GM21786 (cell line): ENCODE measurements at regions not wholly inside any gene's neighbourhood (a gene's known extent, or its start where the extent isn't known, plus 50 kb on each side); places are given as distances from the start of the nearest gene placed in this dataset.
A peak's percentile ranks its signal among the peaks of the same experiment; 100 is the strongest.

Source experiments
- ATAC-seq: cut with Tn5 transposase; IDR thresholded peaks from one replicate; pipeline ENCODE4 v1.9.1; 2021; ENCODE audit not compliant: unreplicated experiment

DNA sequence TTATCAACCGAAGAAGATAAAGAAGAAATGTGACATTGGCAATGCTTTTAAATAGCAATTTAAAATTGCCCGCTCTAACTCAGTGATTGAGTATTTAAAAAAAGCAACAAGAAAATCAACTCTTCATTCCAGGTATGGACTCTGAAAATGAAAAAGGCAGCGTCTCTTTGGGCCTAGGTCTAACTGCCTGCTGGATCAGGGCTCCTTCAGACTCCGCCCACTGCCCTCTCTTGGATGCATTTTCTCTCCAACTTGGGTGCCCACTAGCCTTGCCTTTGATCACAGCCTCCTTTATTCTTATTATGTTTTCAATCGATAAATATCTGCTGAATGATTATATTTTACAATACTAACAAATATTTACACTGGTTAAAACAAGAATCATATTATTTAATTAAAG lies 268.9 kb downstream of the MRPL39 start:
- ATAC-seq: no peak

DNA sequence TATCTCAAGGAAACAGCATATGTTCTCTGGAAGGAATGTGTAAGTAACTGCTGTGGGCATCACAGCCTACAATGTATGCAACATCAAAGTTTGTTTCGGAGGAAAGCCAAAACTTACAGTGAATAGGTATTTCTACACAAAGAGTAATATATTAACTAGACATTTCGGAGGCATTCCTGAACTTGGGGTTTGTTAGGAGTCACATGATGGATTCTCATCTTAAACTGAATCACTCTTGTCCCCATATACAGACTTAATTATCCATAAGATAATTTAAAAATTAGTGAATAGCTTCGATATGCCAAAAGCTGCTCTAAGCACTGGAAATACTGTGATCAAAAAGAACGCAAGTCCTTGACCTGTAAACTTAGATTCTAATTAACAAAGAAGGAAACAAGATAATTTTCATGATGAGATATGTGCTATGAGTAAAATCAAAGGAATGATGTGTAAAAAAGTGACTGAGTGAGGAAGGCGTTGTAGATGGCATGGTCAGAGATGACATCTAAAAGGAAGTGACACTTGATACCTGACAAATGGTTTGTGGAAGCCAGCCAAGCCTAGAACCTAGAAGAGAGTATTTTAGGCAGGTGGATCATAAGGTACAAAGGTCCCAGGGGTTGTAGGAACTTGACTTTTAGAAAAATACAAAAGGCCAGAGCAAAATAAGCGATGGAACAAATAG lies 273.1 kb downstream of the MRPL39 start:
- no peak for ATAC-seq

DNA sequence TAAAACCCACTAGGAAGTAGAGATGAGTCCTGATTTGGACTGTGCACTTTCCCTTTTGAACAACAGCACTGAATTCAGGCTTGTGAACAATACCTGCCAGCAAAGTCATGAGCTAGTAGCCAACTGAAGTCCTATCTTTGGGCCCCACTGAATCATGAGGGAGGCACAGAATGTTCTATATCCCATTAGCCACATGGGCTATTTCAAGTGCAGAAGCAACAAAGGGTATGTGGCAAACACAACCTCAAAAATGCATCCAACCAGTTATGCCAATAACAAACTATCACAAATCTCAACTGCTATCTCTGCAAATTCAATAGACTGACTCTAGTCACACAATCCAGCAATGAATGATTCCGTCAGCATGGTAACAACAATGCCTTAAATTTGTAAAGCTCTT lies 276.0 kb downstream of the MRPL39 start:
- ATAC-seq: no peak

DNA sequence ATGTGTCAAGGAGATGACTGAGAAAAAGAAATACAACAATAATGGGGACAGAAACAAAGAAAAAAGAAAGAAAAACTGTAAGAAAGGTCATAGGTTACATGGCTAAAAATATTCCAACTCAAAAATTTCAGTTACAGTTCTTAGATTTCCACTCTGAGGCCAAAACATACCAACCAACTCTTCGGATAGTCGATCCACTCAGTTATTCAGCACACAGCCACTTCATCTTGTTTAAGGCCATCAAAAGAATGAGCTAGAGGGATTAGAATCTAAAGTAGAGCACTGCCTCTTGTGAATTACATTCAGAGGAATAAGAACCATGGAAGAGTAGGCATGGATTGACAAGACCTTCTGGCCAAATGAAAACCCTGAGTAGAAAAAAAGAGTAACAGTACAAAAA lies 277.0 kb downstream of the MRPL39 start:
- no peak for ATAC-seq

DNA sequence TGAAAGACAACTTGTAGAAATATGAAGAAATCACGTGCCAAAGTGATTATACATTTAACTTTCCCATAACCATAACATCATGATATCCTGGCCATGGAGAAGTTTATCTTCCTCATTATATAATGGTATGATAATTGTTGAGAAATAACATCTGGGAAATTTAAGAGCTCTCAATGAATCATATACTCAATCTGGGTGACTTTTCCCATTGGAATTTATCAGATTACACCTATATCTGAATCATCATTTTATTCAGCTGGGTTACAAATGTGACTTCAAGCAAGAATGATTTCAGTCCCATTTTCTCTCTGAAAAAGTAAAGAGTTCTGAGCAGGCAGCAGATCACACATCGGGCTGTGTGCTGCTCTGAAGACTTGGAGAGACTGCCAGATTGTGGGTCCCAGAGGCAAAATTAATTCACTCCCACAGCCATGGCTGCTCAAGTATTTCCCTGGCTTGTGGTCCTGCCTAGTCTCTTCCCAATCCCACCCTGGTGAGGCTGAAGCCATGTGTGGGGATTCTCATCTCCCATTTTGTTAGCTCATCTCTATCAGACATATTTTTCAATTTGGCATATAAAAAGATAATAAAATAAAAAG lies 278.0 kb downstream of the MRPL39 start:
- ATAC-seq: no peak

DNA sequence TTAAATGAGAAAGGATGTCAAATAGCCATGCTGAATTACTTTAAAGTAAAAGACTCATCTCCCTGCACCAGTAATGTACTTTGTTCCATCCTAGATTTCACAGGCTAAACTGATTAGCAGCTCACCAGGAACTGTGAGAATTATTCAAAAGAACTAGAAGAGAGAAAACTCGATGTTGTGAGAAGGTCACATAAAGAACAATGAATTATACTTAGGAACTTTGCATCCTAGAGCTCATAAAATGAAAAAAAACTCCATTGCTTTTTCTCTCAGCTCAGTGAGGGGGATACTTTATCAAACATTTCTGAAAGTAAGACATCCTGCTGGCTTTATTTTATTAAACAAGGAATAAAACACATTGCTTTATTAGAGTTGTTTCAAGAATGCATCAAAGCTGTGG lies 278.5 kb downstream of the MRPL39 start:
- ATAC-seq: no peak

DNA sequence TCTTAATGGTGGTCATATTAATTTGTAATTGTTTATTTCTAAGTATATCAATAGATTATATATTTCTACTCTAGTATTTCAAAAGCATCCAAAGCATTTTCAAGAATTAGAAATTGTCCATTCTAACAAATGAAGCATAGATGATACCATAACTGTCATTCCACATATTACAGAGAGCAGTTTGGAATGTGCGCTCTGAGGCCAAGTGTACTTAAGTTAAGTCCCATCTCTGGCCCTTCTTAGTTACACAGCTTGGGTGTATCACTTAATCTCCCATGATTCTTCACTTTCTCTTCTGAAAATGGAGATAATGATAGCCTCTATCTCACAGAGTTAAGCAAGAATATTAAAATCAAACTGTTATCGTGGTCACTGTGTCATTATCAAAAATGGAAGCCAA lies 281.1 kb downstream of the MRPL39 start:
- ATAC-seq: no peak

DNA sequence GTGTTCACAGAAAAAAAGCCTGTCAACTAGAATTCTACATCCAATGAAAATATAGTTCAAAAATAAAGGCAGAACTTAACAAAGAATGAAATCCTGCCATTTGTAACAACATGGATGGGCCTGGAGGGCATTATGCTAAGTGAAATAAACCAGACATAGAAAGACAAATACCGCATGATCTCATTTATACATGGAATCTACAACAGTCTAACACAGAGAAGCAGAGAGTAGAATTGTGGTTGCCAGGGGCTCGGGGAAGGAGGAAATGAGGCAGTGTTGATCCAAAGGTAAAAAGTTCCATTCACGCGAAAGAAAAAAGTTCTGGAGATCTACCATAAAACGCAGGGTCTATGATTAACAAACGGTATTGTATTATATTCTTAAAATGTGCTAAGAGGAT lies 282.6 kb downstream of the MRPL39 start:
- no peak for ATAC-seq

DNA sequence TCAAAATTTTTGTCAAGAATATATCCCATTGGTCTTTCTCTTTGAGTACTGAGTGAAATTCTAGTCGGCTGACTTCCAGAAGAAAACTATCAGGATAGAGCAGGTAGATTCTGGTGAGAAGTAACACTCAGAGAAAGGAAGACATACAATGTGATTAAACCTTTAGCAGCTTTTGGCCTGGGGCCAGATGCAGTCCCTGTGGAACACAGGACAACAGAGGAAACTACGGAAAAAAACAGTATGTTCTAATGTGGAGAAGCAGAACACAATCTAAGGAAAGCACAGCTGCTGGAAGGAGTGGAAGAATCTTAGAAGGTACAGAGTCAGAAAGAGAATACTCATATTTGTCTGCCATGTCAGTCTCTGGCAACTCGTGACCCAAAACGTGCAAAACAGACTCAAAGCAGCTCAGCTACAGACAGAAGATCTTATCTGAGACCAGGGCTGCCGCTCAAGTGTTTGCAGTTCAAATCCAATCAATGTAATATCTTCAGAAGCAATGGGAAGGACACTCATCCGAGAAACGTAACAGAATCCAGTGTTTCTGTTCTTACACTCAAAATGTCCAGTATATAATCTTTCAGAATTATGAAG lies 283.8 kb downstream of the MRPL39 start:
- ATAC-seq: no peak

DNA sequence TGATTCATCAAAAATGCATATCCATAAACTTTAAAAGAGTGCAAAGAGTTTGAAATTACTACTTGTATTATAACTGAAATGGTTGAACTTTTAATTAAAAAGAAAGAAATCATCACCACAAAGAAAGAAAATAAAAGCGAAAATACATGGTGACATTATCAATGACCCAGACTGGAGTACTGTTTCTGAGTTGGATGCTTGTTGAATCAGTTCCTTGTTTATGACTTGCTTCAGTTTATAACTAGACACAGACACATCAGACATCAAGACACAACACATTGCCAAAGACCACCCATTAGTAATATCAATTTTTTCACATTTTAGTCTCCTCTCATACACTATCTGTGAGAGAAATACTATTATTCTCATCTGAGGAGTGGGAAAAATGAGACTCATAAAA lies 293.0 kb downstream of the MRPL39 start:
- ATAC-seq: no peak

DNA sequence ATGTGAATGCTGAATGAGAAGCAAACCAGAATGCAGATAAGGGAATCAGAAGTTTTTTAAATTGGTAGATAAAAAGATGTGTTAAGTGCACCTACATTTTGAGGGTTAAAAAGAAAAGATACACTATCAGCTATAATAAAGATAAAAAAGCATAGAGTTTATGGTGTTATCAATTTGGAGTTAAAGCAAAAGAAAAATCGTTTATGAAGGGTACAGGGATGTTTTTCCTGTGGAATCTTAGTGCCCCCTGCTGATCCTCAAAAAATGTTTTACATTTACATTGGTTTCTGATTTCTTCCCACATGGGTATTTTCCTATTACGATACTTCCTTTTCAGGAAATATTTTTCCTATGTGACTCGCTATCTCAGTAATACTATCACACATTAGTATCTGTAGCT lies 293.5 kb downstream of the MRPL39 start:
- ATAC-seq: no peak

DNA sequence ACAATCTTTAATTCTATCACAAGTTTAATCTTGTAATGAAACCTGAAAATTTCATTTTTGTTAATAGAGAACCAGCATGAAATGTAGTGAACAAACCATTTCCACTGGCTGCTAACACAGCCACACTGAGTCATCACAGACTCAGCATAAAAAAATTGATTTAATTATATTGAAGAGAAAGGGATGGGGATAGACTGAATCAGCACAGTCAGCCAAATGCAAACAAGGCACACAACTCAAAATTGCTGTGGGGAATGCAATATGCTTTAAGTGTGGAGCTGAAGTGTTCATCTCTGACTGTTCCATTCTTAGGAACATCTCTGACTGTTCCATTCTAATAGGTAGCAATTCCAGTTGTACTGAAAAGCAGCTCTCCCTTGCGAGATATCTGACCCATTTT lies 299.8 kb downstream of the MRPL39 start:
- no peak for ATAC-seq

DNA sequence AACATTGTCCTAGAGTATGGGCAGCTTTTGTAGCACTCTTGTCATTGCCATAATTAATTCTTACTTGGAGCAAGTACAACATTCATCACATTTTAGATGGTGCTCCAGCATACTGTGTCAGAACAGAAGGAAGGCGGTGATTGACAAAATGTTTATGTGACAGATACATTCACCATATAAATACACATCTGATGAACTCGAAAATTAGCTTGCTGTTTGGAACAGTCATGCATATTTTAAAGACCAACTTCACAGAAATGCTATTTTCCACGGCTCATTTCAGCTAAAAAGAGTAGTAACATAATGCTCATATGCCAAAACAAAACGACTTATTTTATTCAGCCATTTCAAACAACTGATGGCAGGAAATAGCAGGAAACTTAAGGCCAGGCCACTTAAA lies 302.7 kb downstream of the MRPL39 start:
- ATAC-seq: no peak

DNA sequence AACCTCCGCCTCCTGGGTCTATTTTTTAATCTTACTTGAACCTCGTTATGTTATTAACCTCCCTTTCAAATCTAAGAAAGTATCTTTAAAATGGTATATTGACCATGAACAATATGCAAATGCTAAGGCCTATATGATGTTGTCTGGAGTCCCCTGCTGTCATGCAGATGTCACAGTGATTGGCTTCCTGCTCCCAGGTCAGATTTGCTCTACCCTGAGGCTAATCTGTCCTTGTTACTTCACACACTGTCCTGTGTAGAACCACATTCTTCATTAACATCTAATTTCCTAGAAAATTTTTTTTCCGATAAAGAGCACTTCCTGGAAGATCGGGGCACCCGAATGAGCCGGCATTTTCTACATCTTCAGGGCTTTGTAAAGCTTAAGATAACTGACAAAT lies 306.6 kb downstream of the MRPL39 start:
- no peak for ATAC-seq

DNA sequence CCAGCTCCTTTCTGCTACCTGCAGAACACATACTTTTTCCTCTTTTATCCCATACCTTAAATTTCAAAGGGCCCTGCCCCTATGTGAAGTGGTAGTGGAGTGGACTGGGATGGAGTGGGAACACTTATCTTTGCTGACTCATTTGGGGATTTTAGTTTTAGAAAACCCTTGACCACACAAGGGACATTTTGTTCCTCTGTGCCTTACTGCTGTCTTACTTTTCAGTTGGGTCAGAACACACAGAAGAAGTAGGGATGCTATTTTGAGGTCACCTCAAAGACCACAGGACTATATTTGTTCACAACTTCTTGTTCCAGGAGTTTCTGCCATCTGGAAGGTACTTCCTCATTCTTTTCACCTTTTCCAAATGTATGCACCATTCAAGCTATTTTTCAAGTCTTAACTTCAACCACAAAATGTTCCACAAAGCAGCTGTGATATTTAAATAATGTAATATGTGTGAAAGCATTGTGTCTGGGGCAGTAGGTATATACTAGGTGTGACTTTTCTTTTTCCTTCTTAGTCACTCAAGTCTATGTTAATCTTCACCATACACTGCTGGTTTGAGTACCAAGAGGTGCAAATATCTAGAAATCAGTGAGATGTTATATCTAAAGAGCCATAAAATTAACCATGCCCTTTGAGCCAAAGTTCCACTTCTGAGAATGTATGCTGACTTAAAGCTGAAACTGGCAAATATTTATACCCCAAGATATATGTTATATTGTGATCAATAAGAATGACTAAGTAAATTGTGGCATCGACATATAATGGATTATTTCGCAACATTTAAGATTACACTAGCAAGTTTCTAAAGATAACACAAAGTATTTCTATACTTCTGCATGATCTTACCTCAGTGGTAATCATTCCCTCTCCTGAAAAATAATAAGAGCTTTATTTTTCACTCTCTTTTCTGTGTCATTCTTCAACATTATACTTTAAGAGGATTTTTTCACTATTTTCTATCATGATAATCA lies 308.5 kb downstream of the MRPL39 start:
- peak; percentile 94 for ATAC-seq

DNA sequence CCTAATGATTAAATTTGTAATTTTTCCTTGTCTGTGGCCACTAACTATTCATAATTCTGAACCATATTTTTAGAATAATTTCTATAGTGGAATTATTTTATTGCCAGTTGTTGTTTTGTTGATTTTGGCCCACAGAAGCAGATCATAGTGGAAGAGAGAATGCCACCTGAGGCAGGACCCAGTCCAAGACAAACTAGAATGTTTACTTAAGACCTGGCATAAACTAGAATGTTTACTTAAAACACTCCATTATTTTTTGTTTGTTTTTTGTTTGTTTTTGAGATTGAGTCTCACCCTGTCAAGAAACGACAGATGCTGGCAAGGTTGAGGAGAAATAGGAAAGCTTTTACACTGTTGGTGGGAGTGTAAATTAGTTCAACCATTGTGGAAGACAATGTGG lies 310.2 kb downstream of the MRPL39 start:
- no peak for ATAC-seq

DNA sequence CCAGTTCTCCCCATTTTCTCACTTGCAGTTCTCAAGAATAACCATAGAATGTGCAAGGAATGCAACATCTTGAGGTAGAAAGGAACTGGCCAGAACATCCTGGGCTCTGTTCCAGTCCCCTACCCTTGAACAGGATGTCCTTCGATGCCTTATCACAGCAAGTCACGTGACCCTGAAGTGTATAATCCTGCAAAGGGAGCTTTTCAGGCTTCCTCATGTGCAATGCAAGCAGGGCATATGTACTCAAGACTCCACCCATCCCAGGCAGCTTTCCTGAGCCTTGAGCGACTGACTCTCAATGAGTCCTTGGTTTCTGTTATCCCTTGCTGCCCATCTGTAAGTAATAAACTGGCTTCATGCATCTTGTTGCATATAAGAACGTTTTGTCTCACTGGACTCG lies 311.0 kb downstream of the MRPL39 start:
- ATAC-seq: no peak

DNA sequence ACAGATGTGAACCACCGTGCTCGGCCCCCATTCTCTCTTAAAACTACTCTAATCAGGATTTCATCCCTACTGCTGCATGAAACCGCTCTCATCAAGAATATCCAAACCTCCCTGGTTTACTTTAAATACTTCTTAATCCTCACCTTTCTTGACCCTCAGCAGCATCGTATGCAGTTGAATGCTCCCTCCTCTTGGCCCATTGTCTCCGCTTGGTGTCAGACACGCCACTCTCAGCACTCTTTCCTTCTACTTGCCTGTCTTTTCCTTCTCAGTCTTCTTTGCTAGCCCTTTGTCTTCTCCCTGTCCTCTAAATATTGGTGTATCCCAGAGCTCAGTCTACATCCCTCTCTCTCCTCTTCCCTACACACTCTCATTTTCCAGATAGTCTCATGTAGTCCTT lies 314.9 kb downstream of the MRPL39 start:
- ATAC-seq: no peak

DNA sequence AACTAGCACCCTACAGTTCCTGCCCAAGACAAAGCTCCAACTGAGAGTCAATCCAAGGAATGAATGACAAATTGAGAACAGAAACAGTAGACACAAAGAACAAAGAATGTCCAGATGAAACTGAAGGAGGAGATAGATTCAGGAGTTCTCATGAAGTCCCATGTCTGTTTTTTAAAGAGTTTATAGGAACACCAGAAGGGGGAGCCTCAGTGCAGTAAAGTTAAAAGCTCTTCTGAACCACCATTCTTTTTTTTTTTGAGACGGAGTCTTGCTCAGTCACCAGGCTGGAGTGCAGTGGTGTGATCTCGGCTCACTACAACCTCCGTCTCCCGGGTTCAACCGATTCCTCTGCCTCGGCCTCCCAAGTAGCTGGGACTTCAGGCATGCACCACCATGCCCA lies 323.6 kb downstream of the MRPL39 start:
- ATAC-seq: no peak

DNA sequence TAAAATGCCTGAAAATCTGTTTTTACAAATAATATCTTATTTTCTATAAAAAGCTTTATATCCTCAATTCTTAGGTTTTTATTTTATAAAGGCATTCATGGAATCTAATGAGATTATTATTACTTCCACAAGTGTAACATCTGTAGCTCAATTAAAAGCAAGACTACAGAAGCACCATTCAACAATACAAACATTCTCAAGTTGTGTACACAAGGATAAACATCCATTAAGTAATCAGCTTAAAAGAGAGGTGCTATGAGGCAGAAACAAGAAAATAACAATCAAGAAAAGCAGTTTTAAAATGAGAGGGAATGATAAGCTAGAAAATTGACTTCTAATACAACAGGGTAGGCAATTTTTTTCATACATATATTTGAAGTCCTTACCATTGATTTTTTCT lies 326.1 kb downstream of the MRPL39 start:
- no peak for ATAC-seq

DNA sequence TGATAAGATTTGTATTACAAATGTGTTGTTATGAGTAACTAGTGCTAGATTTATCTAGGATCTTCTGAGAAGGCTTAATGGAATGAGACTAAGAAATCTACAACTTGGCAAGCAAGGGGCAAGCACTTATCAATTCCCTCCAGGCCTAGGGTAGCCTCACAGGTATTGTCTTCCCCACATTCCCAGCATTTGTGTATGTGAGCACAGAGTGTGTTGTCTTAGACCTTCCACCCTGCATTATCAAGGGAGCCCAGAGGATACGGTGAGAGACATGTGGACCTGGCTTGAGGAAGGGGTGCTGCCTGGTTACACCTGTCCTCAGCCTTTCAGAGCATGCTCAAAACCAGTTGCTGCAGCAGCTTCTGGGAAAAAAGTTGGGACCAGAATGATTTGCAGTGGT lies 327.2 kb downstream of the MRPL39 start:
- ATAC-seq: no peak

DNA sequence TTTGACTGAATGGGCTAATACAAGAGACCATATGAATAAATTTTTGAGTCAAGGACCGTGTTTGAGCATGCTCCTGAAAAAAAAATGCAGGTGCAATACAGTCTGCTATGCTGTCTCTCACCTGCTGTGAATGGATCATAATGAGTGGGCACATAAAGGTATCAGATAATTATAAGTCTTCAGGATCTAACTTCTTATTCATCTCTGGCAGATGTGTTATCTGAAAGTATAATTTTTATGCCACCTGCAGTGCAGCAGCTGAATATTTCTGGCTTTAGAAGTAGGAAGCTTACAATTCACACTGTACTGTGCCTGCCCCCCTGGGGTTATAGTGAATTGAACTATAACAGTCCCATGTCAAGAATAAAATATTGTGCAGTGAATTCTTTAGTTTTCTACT lies 333.3 kb downstream of the MRPL39 start:
- no peak for ATAC-seq
